GM23338 (cell line): ENCODE measurements at regions not wholly inside any gene's neighbourhood (a gene's known extent, or its start where the extent isn't known, plus 50 kb on each side); places are given as distances from the start of the nearest gene placed in this dataset.
A peak's percentile ranks its signal among the peaks of the same experiment; 100 is the strongest.

Experiments
- ATAC-seq: fragments of 200-7000 bp; cut with Tn5 transposase; 3 replicates; pipeline ENCODE4 v1.9.1; 2020
- DNase-seq: peaks from one replicate; pipeline ENCODE4 v3.0.0-alpha.2; 2015; ENCODE audit warnings: low spot score
- H2AFZ ChIP-seq: fragments of 200-600 bp; sonication (generic); 2 replicates; pipeline ENCODE4 v1.8.0; 2016; ENCODE audit warnings: antibody characterized with exemption, mild to moderate bottlenecking, moderate library complexity
- H3F3A ChIP-seq: fragments of 200-600 bp; sonication (generic); replicated peaks from 2 replicates; pipeline ENCODE4 v1.8.0; 2017; ENCODE audit warnings: antibody characterized with exemption, mixed run types, low read depth
- H3K27ac ChIP-seq: fragments of 200-600 bp; sonication (generic); 2 replicates; pipeline ENCODE4 v1.6.1; 2016; ENCODE audit warnings: low read depth
- H3K27me3 ChIP-seq: fragments of 200-600 bp; sonication (generic); 2 replicates; pipeline ENCODE4 v1.8.0; 2016; ENCODE audit warnings: mild to moderate bottlenecking, mixed run types, moderate library complexity; ENCODE audit not compliant: insufficient read depth
- H3K36me3 ChIP-seq: fragments of 200-600 bp; sonication (generic); 2 replicates; pipeline ENCODE4 v1.8.0; 2016; ENCODE audit warnings: mild to moderate bottlenecking; ENCODE audit not compliant: insufficient read depth
- H3K4me1 ChIP-seq: fragments of 200-600 bp; sonication (generic); 2 replicates; pipeline ENCODE4 v1.8.0; 2016; ENCODE audit warnings: mild to moderate bottlenecking, moderate library complexity; ENCODE audit not compliant: insufficient read depth
- H3K4me2 ChIP-seq: fragments of 200-600 bp; sonication (generic); 2 replicates; pipeline ENCODE4 v1.7.1; 2017; ENCODE audit warnings: mixed run types
- H3K4me3 ChIP-seq: fragments of 200-600 bp; sonication (generic); 2 replicates; pipeline ENCODE4 v1.6.1; 2016; ENCODE audit warnings: mixed run types
- H3K79me2 ChIP-seq: fragments of 200-600 bp; sonication (generic); replicated peaks from 2 replicates; pipeline ENCODE4 v1.8.0; 2017; ENCODE audit warnings: mild to moderate bottlenecking; ENCODE audit not compliant: insufficient read depth
- H3K9me2 ChIP-seq: fragments of 200-600 bp; sonication (generic); 2 replicates; pipeline ENCODE4 v1.8.0; 2017; ENCODE audit not compliant: insufficient read depth
- H4K20me1 ChIP-seq: fragments of 200-600 bp; sonication (generic); replicated peaks from 2 replicates; pipeline ENCODE4 v1.8.0; 2017; ENCODE audit warnings: mild to moderate bottlenecking; ENCODE audit not compliant: insufficient read depth
- H3K27ac Mint-ChIP-seq: 2 replicates; pipeline ENCODE4 v1.8.0; 2020; ENCODE audit warnings: inconsistent platforms, mild to moderate bottlenecking, moderate library complexity, mixed read lengths
- H3K27me3 Mint-ChIP-seq: 3 replicates; pipeline ENCODE4 v1.8.0; 2022; ENCODE audit warnings: low read depth, mild to moderate bottlenecking, moderate library complexity, mixed read lengths, inconsistent platforms; ENCODE audit not compliant: insufficient read depth, poor library complexity
- H3K36me3 Mint-ChIP-seq: 3 replicates; pipeline ENCODE4 v1.8.0; 2021; ENCODE audit warnings: low read depth, mild to moderate bottlenecking, inconsistent platforms, moderate library complexity, mixed read lengths
- H3K4me1 Mint-ChIP-seq: 3 replicates; pipeline ENCODE4 v1.8.0; 2020; ENCODE audit warnings: mild to moderate bottlenecking, inconsistent platforms, mixed read lengths
- H3K4me3 Mint-ChIP-seq: 3 replicates; pipeline ENCODE4 v1.8.0; 2021; ENCODE audit warnings: moderate library complexity, mild to moderate bottlenecking, inconsistent platforms, mixed read lengths
- H3K9me3 Mint-ChIP-seq: 3 replicates; pipeline ENCODE4 v1.8.0; 2020; ENCODE audit warnings: moderate library complexity, mild to moderate bottlenecking, inconsistent platforms, mixed read lengths
- STAT1 ChIP-seq: IDR thresholded peaks from one replicate; pipeline ENCODE4 v1.6.1; 2016; ENCODE audit warnings: antibody characterized with exemption; ENCODE audit not compliant: unreplicated experiment
- TF ChIP-seq, protein P1 (sequence below): fragments of 250-450 bp; sonication (Bioruptor Pico); IDR thresholded peaks from 2 replicates; pipeline ENCODE4 v1.5.0; 2020; ENCODE audit warnings: mild to moderate bottlenecking, moderate library complexity
- TF ChIP-seq, protein P2 (sequence below): IDR thresholded peaks from 2 replicates; pipeline ENCODE4 v1.6.1; 2016; ENCODE audit warnings: antibody characterized with exemption
- TF ChIP-seq, protein P3 (sequence below): IDR thresholded peaks from one replicate; pipeline ENCODE4 v1.6.1; 2018; ENCODE audit warnings: antibody characterized with exemption; ENCODE audit not compliant: unreplicated experiment

DNA sequence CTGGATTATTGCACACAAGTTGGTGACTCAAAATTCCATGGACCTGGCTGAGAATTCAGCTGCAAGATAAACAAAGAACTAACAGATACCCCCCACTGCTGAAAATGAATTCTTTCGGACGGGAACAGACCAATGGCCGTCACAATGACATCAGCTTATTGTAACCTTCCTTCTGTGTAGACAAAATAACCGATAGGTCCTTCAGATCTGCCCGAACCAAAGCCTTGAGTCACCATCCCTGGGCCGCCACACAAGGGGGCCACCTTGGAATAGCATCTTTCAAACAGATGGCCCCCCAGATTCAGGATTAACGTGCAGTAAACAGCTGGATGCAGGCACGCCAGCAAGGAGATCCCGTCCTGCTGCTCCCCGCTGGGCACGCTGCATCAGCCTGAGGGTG lies 214.0 kb upstream of the EXOC2 start (continued):
- TF ChIP-seq, protein P1, sequence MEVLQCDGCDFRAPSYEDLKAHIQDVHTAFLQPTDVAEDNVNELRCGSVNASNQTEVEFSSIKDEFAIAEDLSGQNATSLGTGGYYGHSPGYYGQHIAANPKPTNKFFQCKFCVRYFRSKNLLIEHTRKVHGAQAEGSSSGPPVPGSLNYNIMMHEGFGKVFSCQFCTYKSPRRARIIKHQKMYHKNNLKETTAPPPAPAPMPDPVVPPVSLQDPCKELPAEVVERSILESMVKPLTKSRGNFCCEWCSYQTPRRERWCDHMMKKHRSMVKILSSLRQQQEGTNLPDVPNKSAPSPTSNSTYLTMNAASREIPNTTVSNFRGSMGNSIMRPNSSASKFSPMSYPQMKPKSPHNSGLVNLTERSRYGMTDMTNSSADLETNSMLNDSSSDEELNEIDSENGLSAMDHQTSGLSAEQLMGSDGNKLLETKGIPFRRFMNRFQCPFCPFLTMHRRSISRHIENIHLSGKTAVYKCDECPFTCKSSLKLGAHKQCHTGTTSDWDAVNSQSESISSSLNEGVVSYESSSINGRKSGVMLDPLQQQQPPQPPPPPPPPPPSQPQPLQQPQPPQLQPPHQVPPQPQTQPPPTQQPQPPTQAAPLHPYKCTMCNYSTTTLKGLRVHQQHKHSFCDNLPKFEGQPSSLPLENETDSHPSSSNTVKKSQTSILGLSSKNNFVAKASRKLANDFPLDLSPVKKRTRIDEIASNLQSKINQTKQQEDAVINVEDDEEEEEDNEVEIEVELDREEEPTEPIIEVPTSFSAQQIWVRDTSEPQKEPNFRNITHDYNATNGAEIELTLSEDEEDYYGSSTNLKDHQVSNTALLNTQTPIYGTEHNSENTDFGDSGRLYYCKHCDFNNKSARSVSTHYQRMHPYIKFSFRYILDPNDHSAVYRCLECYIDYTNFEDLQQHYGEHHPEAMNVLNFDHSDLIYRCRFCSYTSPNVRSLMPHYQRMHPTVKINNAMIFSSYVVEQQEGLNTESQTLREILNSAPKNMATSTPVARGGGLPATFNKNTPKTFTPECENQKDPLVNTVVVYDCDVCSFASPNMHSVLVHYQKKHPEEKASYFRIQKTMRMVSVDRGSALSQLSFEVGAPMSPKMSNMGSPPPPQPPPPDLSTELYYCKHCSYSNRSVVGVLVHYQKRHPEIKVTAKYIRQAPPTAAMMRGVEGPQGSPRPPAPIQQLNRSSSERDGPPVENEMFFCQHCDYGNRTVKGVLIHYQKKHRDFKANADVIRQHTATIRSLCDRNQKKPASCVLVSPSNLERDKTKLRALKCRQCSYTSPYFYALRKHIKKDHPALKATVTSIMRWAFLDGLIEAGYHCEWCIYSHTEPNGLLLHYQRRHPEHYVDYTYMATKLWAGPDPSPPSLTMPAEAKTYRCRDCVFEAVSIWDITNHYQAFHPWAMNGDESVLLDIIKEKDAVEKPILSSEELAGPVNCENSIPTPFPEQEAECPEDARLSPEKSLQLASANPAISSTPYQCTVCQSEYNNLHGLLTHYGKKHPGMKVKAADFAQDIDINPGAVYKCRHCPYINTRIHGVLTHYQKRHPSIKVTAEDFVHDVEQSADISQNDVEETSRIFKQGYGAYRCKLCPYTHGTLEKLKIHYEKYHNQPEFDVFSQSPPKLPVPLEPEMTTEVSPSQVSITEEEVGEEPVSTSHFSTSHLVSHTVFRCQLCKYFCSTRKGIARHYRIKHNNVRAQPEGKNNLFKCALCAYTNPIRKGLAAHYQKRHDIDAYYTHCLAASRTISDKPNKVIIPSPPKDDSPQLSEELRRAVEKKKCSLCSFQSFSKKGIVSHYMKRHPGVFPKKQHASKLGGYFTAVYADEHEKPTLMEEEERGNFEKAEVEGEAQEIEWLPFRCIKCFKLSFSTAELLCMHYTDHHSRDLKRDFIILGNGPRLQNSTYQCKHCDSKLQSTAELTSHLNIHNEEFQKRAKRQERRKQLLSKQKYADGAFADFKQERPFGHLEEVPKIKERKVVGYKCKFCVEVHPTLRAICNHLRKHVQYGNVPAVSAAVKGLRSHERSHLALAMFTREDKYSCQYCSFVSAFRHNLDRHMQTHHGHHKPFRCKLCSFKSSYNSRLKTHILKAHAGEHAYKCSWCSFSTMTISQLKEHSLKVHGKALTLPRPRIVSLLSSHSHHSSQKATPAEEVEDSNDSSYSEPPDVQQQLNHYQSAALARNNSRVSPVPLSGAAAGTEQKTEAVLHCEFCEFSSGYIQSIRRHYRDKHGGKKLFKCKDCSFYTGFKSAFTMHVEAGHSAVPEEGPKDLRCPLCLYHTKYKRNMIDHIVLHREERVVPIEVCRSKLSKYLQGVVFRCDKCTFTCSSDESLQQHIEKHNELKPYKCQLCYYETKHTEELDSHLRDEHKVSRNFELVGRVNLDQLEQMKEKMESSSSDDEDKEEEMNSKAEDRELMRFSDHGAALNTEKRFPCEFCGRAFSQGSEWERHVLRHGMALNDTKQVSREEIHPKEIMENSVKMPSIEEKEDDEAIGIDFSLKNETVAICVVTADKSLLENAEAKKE (CRISPR knock-in tag) = no peak
- no peak for TF ChIP-seq STAT1
- TF ChIP-seq, protein P2, sequence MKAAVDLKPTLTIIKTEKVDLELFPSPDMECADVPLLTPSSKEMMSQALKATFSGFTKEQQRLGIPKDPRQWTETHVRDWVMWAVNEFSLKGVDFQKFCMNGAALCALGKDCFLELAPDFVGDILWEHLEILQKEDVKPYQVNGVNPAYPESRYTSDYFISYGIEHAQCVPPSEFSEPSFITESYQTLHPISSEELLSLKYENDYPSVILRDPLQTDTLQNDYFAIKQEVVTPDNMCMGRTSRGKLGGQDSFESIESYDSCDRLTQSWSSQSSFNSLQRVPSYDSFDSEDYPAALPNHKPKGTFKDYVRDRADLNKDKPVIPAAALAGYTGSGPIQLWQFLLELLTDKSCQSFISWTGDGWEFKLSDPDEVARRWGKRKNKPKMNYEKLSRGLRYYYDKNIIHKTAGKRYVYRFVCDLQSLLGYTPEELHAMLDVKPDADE = no peak

DNA sequence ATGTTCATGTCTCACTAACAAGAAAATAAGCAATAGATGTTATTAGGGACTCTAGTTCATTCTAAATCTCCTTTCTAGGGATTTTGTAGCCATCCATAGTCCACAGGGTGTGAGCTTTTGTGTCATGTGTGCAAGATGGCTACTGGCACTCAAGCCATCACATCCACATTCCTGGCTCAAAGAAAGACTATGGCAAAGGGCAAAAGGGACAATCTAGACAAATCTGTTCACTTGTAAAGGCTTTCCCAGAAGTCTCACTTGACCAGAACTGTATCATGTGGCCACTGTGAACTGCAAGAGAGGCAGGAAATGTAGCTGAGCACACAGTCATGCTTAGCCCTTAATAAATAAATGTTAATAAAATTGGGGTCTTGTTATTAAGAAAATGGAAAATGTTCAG lies 212.6 kb upstream of the EXOC2 start:
- Histone ChIP-seq H3K4me3 (no peak overlapping the region), H3F3A (no peaks in the 10 kb centered on the region), H3K4me1 (no peaks in the 10 kb centered on the region), H3K79me2 (no peaks in the 10 kb centered on the region), H2AFZ (0 out of 2 replicates have a peak overlapping the region, but pooled peaks have one; percentile 52), H3K9me2 (no peaks in the 10 kb centered on the region), H4K20me1 (no peaks in the 10 kb centered on the region), H3K27me3 (no peaks in the 10 kb centered on the region), H3K27ac (no peak overlapping the region), H3K4me2 (no peak overlapping the region), H3K36me3 (no peaks in the 10 kb centered on the region)
- peaks cover 2% of the 10 kb centered on the region for H3K27me3 Mint-ChIP-seq
- peaks cover 4% of the 10 kb centered on the region; the same call in 2 of the 3 replicates for H3K4me1 Mint-ChIP-seq
- no peaks in the 10 kb centered on the region; the same call in 2 of the 3 replicates for H3K36me3 Mint-ChIP-seq
- ATAC-seq (no peak), DNase-seq (no peak)
- no peak overlapping the region for H3K27ac Mint-ChIP-seq
- TF ChIP-seq, protein P3, sequence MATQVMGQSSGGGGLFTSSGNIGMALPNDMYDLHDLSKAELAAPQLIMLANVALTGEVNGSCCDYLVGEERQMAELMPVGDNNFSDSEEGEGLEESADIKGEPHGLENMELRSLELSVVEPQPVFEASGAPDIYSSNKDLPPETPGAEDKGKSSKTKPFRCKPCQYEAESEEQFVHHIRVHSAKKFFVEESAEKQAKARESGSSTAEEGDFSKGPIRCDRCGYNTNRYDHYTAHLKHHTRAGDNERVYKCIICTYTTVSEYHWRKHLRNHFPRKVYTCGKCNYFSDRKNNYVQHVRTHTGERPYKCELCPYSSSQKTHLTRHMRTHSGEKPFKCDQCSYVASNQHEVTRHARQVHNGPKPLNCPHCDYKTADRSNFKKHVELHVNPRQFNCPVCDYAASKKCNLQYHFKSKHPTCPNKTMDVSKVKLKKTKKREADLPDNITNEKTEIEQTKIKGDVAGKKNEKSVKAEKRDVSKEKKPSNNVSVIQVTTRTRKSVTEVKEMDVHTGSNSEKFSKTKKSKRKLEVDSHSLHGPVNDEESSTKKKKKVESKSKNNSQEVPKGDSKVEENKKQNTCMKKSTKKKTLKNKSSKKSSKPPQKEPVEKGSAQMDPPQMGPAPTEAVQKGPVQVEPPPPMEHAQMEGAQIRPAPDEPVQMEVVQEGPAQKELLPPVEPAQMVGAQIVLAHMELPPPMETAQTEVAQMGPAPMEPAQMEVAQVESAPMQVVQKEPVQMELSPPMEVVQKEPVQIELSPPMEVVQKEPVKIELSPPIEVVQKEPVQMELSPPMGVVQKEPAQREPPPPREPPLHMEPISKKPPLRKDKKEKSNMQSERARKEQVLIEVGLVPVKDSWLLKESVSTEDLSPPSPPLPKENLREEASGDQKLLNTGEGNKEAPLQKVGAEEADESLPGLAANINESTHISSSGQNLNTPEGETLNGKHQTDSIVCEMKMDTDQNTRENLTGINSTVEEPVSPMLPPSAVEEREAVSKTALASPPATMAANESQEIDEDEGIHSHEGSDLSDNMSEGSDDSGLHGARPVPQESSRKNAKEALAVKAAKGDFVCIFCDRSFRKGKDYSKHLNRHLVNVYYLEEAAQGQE = no peak
- TF ChIP-seq, protein P2 = no peak
- TF ChIP-seq STAT1 = no peak
- H3K9me3 Mint-ChIP-seq = no peaks in the 10 kb centered on the region; the same call in 2 of the 3 replicates
- no peak overlapping the region for H3K4me3 Mint-ChIP-seq
